ENCODE measurements at regions not wholly inside any gene's neighbourhood (a gene's known extent, or its start where the extent isn't known, plus 50 kb on each side); places are given as distances from the start of the nearest gene placed in this dataset.

DNA sequence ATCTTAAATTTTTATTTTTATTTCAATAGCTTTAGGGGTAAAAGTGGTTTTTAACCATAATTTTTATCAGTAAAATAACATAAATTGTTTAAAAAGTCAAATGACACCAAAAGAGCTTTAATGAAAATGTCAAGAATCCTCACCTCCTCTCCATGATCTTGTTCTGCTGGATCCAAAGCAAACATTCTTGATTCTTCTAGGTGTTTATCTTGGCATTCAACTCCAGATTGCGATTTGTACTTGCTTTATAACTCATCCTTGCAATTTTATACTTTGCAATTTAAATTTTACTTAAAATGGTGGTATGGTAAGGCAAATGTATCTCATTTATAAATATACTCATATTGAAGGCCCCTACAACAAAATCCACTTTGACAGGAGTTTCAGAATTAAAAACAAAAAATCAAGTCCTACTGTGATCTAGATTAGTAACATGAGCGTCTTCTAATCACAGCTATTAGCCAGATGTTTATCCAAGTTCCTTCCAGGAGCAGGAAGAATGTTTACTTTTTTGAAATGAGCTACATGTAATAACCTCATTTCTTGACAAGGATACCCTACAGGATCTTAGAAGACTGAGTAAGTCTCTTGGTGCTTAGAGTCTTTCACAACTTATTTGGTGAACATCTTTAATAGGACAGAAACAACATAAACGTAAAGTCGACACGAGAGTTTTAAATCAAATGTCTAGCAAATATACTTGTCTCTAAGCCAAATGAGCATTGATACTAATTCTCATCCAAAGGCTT, 72.4 kb upstream of the CARD18 start:
- no peak overlapping the region for H3K27ac Mint-ChIP-seq (ENCODE audit: unreplicated experiment)
- no peaks in the 10 kb centered on the region for H3K9me3 Mint-ChIP-seq (ENCODE audit: unreplicated experiment)
- H3K36me3 Mint-ChIP-seq (ENCODE audit: unreplicated experiment): no peaks in the 10 kb centered on the region
- no peaks in the 10 kb centered on the region for H3K4me1 Mint-ChIP-seq (ENCODE audit: low read depth, unreplicated experiment)
- DNase-seq: no peak
- H3K4me3 Mint-ChIP-seq (ENCODE audit: unreplicated experiment): no peak overlapping the region
- H3K27me3 Mint-ChIP-seq (ENCODE audit: unreplicated experiment): no peaks in the 10 kb centered on the region
- TF ChIP-seq CTCF (IDR thresholded peaks at IDR 0.05; ENCODE audit: partially characterized antibody, unreplicated experiment): no peak

DNA sequence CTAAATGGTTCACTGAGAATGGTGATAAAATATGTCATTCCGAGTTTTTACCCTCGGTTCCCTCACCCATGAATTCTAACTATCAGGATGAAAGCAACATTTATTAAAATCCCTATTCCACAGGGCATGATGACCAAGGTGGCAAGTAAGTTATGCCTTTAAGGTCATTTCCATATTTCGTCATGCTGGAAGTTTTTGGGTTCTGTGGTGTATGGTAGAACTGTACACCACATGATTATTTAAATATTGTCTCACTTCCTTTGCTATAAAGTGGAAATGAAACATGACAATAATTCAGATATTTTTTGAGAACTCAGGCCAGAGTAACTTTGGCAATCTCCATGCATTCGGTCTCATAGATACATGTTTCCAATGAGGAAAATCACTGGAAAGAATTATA, 68.5 kb upstream of the CARD18 start:
- no peak for DNase-seq
- Mint-ChIP-seq H3K9me3 (ENCODE audit: unreplicated experiment) (no peaks in the 10 kb centered on the region), H3K4me3 (ENCODE audit: unreplicated experiment) (no peak overlapping the region), H3K4me1 (ENCODE audit: low read depth, unreplicated experiment) (no peaks in the 10 kb centered on the region), H3K27ac (ENCODE audit: unreplicated experiment) (no peak overlapping the region), H3K36me3 (ENCODE audit: unreplicated experiment) (no peaks in the 10 kb centered on the region), H3K27me3 (ENCODE audit: unreplicated experiment) (no peaks in the 10 kb centered on the region)
- no peak for TF ChIP-seq CTCF (IDR thresholded peaks at IDR 0.05; ENCODE audit: partially characterized antibody, unreplicated experiment)

GRCh38 chr11:105206633-105207032, 67.1 kb upstream of the CARD18 start:
- Mint-ChIP-seq H3K4me3 (ENCODE audit: unreplicated experiment) (no peak overlapping the region), H3K9me3 (ENCODE audit: unreplicated experiment) (no peaks in the 10 kb centered on the region)

DNA sequence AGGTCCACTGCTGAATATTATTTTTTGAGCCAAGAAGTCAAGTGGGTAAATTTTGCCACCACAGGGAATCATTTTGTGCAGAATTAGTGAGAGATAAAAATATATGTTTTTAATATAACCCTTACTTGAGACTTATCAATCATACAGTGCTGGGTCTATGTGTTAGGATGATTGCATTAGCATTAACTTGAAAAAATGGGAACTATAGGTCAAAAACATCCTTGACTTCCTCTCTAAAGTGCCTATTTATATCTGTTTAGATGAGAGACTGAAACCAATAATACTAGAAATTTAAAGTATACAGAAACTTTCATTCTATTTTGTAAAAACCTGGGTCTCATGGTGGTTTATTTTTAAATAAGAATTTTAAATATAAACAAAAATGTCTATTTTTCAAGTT, 65.1 kb upstream of the CARD18 start:
- H3K36me3 Mint-ChIP-seq (ENCODE audit: unreplicated experiment): no peaks in the 10 kb centered on the region
- H3K27ac Mint-ChIP-seq (ENCODE audit: unreplicated experiment): no peak overlapping the region
- no peak for DNase-seq
- H3K9me3 Mint-ChIP-seq (ENCODE audit: unreplicated experiment): no peaks in the 10 kb centered on the region
- no peaks in the 10 kb centered on the region for H3K4me1 Mint-ChIP-seq (ENCODE audit: low read depth, unreplicated experiment)
- TF ChIP-seq CTCF (IDR thresholded peaks at IDR 0.05; ENCODE audit: partially characterized antibody, unreplicated experiment): no peak
- H3K27me3 Mint-ChIP-seq (ENCODE audit: unreplicated experiment): no peaks in the 10 kb centered on the region
- no peak overlapping the region for H3K4me3 Mint-ChIP-seq (ENCODE audit: unreplicated experiment)

More at GRCh38 chr11:105206633-105207032, 67.1 kb upstream of the CARD18 start:
- no peaks in the 10 kb centered on the region for H3K27me3 Mint-ChIP-seq (ENCODE audit: unreplicated experiment)
- TF ChIP-seq CTCF (IDR thresholded peaks at IDR 0.05; ENCODE audit: partially characterized antibody, unreplicated experiment): no peak
- no peaks in the 10 kb centered on the region for H3K36me3 Mint-ChIP-seq (ENCODE audit: unreplicated experiment)
- no peaks in the 10 kb centered on the region for H3K4me1 Mint-ChIP-seq (ENCODE audit: low read depth, unreplicated experiment)
- no peak overlapping the region for H3K27ac Mint-ChIP-seq (ENCODE audit: unreplicated experiment)
- no peak for DNase-seq

DNA sequence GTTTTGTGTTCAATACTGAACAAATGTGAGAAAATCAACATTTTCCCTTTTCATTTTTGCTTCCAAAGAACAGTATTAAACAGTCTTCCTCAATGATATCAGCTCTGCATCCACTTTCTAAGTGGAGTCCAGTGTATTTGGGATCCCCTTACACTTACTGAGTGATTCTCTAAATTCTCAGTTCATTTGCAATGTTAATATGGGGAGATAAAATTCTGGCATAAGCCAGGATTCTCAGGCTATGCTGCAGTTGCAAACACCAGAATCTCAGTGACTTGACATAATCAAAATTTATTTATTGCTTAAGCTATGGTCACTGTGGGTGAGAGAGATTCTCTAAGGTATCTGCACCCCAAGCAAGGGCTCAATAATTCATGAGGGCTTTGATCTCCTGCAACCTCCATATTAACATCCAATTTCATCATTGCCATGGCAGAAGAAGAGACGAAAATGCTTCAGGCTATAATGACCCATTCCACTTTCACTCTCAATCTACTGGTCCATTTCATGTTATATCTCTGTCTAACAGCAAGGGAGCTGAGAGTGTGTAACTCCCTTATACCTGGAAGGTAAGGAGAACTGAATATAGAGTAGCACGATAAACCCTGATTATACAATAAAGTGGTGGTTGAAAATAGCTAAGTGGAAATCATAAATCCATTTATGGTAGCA, 64.1 kb upstream of the CARD18 start:
- no peak overlapping the region for H3K27ac Mint-ChIP-seq (ENCODE audit: unreplicated experiment)
- DNase-seq: no peak
- no peaks in the 10 kb centered on the region for H3K9me3 Mint-ChIP-seq (ENCODE audit: unreplicated experiment)
- H3K4me1 Mint-ChIP-seq (ENCODE audit: low read depth, unreplicated experiment): no peaks in the 10 kb centered on the region
- no peaks in the 10 kb centered on the region for H3K36me3 Mint-ChIP-seq (ENCODE audit: unreplicated experiment)
- H3K4me3 Mint-ChIP-seq (ENCODE audit: unreplicated experiment): no peak overlapping the region
- H3K27me3 Mint-ChIP-seq (ENCODE audit: unreplicated experiment): no peaks in the 10 kb centered on the region
- no peak for TF ChIP-seq CTCF (IDR thresholded peaks at IDR 0.05; ENCODE audit: partially characterized antibody, unreplicated experiment)

All from glutamatergic neuron (in vitro differentiated cells).